ENCODE measurements at regions not wholly inside any gene's neighbourhood (a gene's known extent, or its start where the extent isn't known, plus 50 kb on each side); places are given as distances from the start of the nearest gene placed in this dataset.
"Not testable (repeated sequence)": the region's sequence is repeated elsewhere in the genome, so short reads cannot be mapped to it uniquely, and the experiment has no call there.

DNA sequence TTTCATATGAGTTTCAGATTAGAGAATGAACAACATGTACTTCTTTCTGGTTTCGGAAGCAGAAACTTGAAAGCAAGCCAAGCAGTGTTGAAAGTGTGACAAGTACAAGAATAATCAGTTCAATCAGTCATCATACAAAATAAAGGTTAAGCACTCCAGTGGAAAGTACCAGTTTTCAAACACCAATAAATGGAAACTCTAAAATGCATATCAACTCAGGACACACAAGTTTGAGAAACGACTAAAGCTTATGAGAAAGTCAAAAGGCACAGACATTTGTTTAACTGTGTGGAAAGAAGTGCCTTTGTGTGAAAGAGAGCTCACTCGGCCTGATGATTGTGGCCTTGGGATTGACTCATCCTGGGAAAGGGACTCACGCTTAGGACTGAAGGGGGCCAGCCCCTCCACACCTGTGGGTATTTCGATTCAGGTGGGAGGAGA is 60.6 kb upstream of the AKR1C1 start:
- peak in 1 of 2 donors; percentile 3 for DNase-seq (ENCODE audit: low read depth in 1 of 2, low spot score in 1 of 2)

DNA sequence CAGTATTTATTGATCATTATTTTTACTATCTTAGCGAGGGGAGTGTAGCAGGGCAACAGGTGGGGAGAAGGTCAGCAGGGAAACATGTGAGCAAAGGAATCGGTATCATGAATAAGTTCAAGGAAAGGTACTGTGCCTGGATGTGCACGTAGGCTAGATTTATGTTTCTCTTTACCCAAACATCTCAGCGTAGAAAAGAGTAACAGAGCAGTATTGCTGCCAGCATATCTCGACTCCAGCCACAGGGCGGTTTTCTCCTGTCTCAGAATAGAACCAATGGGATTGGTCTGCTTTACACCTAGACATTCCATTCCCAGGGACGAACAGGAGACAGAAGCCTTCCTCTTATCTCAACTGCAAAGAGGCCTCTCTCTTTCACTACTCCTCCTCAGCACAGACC is 60.1 kb upstream of the AKR1C1 start:
- DNase-seq (ENCODE audit: low read depth in 1 of 2, low spot score in 1 of 2) = not testable (repeated sequence)

DNA sequence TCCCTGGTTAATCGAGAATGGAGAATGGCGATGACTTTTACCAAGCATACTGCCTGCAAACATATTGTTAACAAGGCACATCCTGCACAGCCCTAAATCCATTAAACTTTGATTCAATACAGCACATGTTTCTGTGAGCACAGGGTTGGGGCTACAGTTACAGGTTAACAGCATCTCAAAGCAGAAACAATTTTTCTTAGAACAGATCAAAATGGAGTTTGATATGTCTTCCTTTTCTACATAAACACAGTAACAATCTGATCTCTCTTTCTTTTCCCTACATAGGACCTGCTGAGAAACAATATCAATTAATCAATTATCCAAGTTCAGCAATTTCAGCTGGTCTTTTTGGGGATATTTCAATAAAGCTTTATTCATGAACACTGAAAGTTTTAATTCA is 59.5 kb upstream of the AKR1C1 start:
- not testable (repeated sequence) for DNase-seq (ENCODE audit: low read depth in 1 of 2, low spot score in 1 of 2)

- DNase-seq (ENCODE audit: low read depth in 1 of 2, low spot score in 1 of 2) = no peak
These were observed 54.1 kb upstream of the AKR1C1 start for GRCh38 chr10:4909118-4909517.

Data from stimulated activated CD4-positive, alpha-beta T cell treated with anti-CD3 and anti-CD28 coated beads, Interleukin-15, amount 100 ng/mL, for 1 hour (primary cell).